SK-N-SH (cell line): ENCODE measurements at regions not wholly inside any gene's neighbourhood (a gene's known extent, or its start where the extent isn't known, plus 50 kb on each side); places are given as distances from the start of the nearest gene placed in this dataset.

Experiments used
- CTCF ChIP-seq: fragments of 200-600 bp; sonication (generic); IDR thresholded peaks from 2 replicates; pipeline ENCODE4 v1.6.1; 2017; ENCODE audit warnings: antibody characterized with exemption, mild to moderate bottlenecking, moderate library complexity
- IRF3 ChIP-seq: fragments of 150-350 bp; IDR thresholded peaks from 2 replicates; pipeline ENCODE4 v1.6.1; 2016; ENCODE audit warnings: mild to moderate bottlenecking, low read depth, low read length
- JUND ChIP-seq: IDR thresholded peaks from 2 replicates; pipeline ENCODE4 v1.4.0; 2012
- MXI1 ChIP-seq: IDR thresholded peaks from 2 replicates; pipeline ENCODE4 v1.6.1; 2012; ENCODE audit warnings: mild to moderate bottlenecking, low read depth, low read length, improper control_type of control experiment
- REST ChIP-seq: IDR thresholded peaks from 2 replicates; pipeline ENCODE4 v1.6.1; 2012; ENCODE audit warnings: mild to moderate bottlenecking, low read depth, low read length, moderate library complexity
- TAF1 ChIP-seq: IDR thresholded peaks from 2 replicates; pipeline ENCODE4 v1.6.1; 2012; ENCODE audit warnings: low read depth, mild to moderate bottlenecking, low read length, moderate library complexity, borderline replicate concordance
- USF1 ChIP-seq: IDR thresholded peaks from 2 replicates; pipeline ENCODE4 v1.4.0; 2012; ENCODE audit warnings: low read depth, borderline replicate concordance
- USF2 ChIP-seq: fragments of 150-350 bp; IDR thresholded peaks from 2 replicates; pipeline ENCODE4 v1.6.1; 2017; ENCODE audit warnings: antibody characterized with exemption, low read length, low read depth, borderline replicate concordance

DNA sequence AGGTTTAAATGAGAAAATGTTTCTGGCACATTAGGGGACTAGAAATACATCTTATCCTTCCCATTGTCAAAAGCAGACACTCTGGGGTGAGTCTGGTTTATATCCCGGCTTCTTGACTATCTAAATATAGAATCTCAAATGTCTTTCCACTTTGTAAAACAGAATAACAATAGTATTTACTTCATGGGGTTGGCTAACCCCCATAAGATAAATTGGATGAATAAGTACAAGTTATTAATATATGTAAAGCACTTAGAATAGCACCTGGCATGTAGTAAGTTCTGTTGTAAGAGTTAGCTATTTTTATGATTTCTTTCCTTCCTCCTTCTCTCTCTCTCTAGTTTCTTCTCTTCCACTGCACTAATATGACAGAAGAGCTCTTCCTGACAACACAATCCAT is 499.1 kb downstream of the INSC start:
- TF ChIP-seq USF2: no peak
- TF ChIP-seq REST: no peak
- TF ChIP-seq IRF3: no peak
- TF ChIP-seq CTCF: no peak
- no peak for TF ChIP-seq TAF1
- TF ChIP-seq JUND: no peak
- TF ChIP-seq MXI1: no peak
- TF ChIP-seq USF1: no peak
